ENCODE measurements at regions not wholly inside any gene's neighbourhood (a gene's known extent, or its start where the extent isn't known, plus 50 kb on each side); places are given as distances from the start of the nearest gene placed in this dataset.

DNA sequence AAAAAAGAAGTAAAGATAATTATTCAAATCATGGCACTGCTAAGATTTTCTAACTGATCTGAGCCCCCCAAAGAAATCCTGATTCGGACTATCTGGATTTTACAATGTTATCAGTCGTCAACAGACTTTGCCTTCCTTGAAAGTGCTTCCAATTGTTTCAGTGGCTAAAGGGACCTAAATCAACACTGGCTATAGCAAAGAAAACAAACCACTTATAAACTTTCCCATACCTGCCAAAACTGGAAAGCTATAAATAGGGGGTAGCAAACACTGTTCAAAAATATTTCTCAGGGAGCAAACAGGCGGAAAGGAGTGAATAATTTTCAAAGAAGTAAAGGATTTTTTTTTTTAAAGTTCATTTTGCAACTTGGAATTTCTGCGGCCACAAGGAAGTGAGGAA lies 105.6 kb upstream of the LIFR start:
- TF ChIP-seq, protein P1, sequence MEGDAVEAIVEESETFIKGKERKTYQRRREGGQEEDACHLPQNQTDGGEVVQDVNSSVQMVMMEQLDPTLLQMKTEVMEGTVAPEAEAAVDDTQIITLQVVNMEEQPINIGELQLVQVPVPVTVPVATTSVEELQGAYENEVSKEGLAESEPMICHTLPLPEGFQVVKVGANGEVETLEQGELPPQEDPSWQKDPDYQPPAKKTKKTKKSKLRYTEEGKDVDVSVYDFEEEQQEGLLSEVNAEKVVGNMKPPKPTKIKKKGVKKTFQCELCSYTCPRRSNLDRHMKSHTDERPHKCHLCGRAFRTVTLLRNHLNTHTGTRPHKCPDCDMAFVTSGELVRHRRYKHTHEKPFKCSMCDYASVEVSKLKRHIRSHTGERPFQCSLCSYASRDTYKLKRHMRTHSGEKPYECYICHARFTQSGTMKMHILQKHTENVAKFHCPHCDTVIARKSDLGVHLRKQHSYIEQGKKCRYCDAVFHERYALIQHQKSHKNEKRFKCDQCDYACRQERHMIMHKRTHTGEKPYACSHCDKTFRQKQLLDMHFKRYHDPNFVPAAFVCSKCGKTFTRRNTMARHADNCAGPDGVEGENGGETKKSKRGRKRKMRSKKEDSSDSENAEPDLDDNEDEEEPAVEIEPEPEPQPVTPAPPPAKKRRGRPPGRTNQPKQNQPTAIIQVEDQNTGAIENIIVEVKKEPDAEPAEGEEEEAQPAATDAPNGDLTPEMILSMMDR (IDR thresholded peaks at IDR 0.05): no peak
- TF ChIP-seq POLR2AphosphoS5 (IDR thresholded peaks at IDR 0.05): no peak

All from upper lobe of left lung (tissue), 4 donors.